ENCODE measurements at regions not wholly inside any gene's neighbourhood (a gene's known extent, or its start where the extent isn't known, plus 50 kb on each side); places are given as distances from the start of the nearest gene placed in this dataset.

DNA sequence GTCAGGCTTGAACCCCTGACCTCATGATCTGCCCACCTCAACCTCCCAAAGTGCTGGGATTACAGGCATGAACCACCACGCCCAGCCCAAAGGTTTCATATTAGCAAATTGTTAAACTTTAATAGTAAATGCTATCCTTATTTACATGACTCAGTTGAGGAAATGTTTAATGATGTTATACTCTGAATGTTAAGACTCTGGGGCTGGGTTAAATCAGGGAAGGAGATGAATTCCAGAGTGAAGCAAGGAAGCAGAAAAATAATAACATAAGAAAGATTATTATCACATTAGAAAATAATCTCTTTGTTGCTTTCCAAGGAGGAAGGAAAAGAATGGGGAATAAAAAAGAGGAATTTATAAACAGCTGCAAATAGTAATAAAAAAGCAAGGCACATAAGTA lies 105.3 kb downstream of the PTGS2 start:
- TF ChIP-seq, protein P1, sequence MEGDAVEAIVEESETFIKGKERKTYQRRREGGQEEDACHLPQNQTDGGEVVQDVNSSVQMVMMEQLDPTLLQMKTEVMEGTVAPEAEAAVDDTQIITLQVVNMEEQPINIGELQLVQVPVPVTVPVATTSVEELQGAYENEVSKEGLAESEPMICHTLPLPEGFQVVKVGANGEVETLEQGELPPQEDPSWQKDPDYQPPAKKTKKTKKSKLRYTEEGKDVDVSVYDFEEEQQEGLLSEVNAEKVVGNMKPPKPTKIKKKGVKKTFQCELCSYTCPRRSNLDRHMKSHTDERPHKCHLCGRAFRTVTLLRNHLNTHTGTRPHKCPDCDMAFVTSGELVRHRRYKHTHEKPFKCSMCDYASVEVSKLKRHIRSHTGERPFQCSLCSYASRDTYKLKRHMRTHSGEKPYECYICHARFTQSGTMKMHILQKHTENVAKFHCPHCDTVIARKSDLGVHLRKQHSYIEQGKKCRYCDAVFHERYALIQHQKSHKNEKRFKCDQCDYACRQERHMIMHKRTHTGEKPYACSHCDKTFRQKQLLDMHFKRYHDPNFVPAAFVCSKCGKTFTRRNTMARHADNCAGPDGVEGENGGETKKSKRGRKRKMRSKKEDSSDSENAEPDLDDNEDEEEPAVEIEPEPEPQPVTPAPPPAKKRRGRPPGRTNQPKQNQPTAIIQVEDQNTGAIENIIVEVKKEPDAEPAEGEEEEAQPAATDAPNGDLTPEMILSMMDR (conservative IDR thresholded peaks at IDR 0.05; ENCODE audit: low read length), result no peak
- TF ChIP-seq EZH2phosphoT487 (IDR thresholded peaks at IDR 0.05; ENCODE audit: borderline replicate concordance, low read depth, low read length), result no peak

Measured in OCI-LY7 (cell line).